SK-N-SH (cell line): ENCODE measurements at regions not wholly inside any gene's neighbourhood (a gene's known extent, or its start where the extent isn't known, plus 50 kb on each side); places are given as distances from the start of the nearest gene placed in this dataset.

ENCODE experiments used
- NFIC ChIP-seq: IDR thresholded peaks from 2 replicates; pipeline ENCODE4 v1.4.0; 2012; ENCODE audit warnings: borderline replicate concordance
- RCOR1 ChIP-seq: fragments of 150-350 bp; IDR thresholded peaks from 2 replicates; pipeline ENCODE4 v1.6.1; 2017; ENCODE audit warnings: antibody characterized with exemption, low read length
- TF ChIP-seq, protein P1 (sequence below): fragments of 200-600 bp; sonication (generic); IDR thresholded peaks from 2 replicates; pipeline ENCODE4 v1.6.1; 2017; ENCODE audit warnings: antibody characterized with exemption, mild to moderate bottlenecking, moderate library complexity

DNA sequence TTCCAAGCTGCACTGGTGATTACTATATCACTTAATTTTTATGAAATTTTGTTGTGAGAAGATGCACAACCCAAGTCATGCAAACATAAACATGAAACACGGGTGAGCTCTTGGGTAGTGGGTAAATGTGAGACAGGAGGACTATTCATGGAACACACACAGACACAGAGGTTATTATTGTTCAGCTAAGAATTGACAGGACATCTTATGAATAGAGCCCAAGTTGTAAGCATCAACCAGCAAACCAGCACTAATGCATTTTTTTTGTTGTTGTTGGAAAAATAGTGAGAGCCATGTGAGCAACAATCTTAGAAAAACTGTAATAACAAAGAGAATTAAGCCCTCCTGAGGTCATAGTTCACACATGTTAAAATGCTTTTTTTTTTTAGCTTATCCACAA, 1179.7 kb downstream of the GATA3 start:
- TF ChIP-seq, protein P1, sequence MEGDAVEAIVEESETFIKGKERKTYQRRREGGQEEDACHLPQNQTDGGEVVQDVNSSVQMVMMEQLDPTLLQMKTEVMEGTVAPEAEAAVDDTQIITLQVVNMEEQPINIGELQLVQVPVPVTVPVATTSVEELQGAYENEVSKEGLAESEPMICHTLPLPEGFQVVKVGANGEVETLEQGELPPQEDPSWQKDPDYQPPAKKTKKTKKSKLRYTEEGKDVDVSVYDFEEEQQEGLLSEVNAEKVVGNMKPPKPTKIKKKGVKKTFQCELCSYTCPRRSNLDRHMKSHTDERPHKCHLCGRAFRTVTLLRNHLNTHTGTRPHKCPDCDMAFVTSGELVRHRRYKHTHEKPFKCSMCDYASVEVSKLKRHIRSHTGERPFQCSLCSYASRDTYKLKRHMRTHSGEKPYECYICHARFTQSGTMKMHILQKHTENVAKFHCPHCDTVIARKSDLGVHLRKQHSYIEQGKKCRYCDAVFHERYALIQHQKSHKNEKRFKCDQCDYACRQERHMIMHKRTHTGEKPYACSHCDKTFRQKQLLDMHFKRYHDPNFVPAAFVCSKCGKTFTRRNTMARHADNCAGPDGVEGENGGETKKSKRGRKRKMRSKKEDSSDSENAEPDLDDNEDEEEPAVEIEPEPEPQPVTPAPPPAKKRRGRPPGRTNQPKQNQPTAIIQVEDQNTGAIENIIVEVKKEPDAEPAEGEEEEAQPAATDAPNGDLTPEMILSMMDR, result no peak
- TF ChIP-seq NFIC (no peak), RCOR1 (no peak)
